Sciatic nerve (tissue), 2 donors: ENCODE measurements at regions not wholly inside any gene's neighbourhood (a gene's known extent, or its start where the extent isn't known, plus 50 kb on each side); places are given as distances from the start of the nearest gene placed in this dataset.

ENCODE experiments used
- ATAC-seq: fragments of 200-7000 bp; cut with Tn5 transposase; one replicate; pipeline ENCODE4 v1.9.1; 2020; ENCODE audit warnings: mild to moderate bottlenecking, moderate library complexity
- DNase-seq: peaks from one replicate; pipeline ENCODE4 v3.0.0-alpha.2; 2020; ENCODE audit warnings: low spot score
- intact Hi-C: fragments of 100-400 bp; cut with DNase I; formaldehyde crosslinking; loops from one replicate; pipeline ENCODE4 v1.14.2; 2022
- donor health status: DM: no; HTN: no; CAD: no.
- donor health status: DM: no; HTN: no; CAD: no.

DNA sequence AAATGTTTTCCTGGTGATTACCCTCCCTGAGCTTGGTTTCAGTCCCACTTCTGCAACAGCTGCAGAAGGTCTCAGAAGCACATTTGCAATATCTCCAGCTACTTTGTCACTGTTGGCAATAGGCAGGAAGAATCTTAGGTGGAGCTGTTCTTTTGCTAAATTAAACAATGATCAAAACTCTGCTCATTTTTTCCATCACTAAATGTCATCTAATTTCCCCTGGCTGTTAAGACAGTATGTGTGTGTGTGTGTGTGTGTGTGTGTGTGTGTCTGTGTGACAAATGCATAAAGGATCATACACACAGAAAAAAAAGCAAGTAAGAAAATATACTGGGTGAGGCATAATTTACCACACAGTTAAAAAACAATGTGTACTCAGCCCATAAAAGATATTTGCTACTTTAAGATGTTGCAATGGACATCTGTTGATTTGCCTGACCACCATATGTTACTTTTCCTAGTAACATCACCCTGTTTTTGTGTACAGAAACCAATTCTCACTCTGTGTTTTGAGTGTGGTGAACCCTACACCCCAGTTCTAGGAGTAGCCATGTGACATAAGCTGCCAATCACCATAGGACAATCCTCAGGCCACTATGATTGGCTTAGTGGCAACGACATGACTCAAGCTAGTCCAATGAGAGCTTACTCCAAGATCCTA lies 572.6 kb upstream of the CLINT1 start:
- DNase-seq: no peak
- ATAC-seq: peak; percentile 82
- intact Hi-C loops: no loop called here

DNA sequence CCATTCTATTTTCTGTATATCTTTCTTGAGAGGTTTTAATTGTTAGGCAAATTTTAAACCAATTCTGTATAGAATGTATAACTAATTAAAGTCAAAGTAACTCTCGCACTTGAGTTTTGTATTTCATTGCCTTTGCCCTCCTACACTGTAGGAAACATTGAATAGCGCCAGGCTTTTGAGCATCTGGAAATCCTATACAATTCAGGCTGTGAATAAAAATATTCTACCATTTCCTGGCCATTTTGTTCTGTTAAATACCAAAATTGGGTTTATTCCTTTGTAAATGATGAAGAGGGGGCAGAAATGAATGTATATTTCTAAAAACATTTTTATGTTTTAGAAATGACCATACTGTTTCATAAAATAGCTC lies 571.8 kb upstream of the CLINT1 start:
- no peak for ATAC-seq
- intact Hi-C loops: no loop called here
- no peak for DNase-seq

DNA sequence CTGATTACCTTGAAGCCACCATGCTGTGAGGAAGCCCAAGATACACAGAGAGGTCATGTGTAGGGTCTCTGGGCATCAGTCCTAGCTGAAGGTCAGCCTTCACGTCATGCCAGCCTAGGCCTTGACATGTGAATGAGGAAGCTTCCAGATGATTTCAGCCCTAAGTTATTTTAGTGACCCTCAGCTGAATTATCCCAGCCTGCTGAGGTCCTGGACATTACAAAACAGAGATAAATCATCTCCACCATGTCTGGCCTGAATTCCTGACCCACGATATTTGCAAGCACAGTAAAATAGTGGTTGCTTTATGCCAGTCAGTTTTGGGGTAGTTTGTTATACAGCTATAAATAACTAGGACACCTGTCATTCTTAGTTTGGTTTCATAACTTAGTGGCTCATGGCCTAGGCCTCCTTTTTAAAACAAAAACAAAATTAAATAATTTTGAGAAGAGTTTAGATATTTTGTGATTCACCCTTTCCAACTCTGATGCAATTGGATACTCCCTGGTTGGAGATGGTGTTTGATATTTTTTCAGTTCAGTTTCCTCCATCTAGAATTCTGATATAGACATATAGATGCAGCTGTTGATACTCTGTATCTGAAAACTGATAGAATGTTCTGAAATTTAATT lies 571.3 kb upstream of the CLINT1 start:
- ATAC-seq (peak; percentile 27), DNase-seq (no peak)
- intact Hi-C loops: no loop called here

DNA sequence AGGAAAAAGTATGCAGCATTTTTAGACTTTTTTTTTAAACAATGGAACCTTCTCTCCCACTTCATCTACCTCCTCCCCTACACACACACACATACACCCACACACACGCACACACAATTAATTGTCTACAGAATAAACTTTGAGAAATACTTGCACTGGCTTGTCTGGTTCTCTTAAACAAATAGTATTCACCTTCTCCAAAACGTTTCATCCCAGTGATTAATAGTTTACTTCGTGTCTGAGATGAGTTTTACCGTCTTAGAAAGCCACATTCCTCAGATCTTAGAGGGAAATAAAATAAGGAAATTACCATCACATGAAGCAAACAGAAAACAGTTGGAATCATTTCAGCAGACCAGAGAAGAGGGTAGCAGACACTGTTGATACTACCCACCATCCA lies 570.6 kb upstream of the CLINT1 start:
- no peak for DNase-seq
- intact Hi-C loops: no loop called here
- no peak for ATAC-seq

DNA sequence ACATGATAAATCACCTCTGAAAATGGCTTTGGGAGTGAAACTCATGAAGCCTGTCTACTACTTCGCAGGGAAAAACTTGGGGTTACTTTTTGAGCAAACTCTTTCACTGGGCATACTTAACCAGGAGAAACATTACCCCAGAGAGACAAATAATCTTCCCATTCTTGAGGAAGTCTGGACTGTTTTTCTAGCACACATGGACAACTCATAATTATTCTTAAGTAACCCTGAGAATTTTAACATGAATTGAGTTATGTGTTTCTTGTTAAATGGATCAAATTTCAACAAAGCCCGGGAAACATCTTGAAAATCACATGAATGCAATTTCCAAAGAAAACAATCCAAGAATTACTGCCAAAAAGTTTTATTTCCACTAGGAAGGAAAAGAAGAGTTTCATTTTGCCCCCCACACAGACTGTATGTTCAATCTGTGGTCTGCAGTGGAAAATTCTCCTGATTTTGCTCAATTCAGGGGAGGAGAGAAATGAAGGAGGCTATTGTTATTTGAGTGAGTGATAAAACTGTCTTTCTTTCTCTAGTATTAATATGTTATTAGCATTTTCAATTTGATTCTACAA lies 564.8 kb upstream of the CLINT1 start:
- intact Hi-C loops: no loop called here
- DNase-seq (no peak), ATAC-seq (peak; percentile 85)

DNA sequence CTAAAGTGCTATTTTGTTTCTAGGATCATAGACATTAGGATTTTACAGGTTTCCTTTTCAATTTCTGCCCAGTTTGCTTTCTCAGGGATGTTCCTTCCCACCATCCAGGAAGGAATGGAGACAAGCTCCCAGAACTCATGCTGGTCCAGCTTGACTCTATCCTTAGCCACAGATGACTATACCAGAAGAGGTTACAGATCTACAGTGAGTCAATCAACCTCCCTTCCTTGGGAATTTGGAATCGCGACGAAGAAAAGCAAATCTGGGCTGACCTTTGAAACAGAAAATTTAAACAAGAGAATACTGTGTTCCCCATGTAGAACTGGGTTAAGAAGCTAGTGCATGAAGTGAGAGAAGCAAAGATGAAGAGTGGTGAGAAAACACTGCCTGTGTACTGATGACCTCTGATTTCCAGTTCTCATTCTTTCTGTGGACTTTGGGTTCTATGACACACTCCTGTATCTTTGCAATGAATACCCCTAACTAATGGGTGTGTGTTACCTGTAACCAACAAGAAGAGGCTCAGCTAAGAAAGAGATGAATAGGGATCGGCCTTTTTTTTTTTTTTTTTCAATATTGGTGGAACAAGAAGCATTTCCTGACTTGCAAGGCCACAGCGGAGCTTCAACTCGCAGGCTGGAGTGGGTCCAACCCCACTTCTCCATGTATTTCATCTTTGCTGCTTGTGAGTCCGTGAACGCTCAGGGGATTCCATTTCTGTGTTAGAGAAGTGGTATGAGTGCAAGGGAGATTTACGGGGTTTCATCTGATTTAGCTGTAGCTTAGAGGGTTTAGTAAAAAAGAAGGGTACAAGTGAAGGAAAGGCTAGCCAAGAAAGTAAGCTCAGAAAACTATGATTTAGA lies 563.9 kb upstream of the CLINT1 start:
- ATAC-seq (peak; percentile 58), DNase-seq (no peak)
- intact Hi-C loops: no loop called here

DNA sequence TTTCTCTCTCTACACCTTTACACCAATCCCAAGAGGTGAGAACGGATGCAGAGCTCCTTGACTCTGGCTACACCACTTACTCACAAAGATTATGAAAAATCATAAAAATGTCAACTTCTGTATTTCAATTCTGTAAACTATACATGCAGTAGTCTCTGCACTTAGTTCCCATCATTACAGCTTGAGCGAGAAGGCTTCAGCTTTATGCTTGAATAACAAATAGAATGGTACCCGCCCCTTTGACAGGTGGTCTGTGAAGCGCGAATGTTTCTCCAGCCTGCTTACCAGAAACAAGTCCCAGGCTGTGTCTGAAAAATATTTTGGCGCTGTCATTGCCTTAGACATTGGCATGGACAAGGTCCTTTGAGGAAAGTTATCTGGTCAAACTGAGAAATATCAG lies 562.4 kb upstream of the CLINT1 start:
- intact Hi-C loops: no loop called here
- ATAC-seq (no peak), DNase-seq (no peak)

DNA sequence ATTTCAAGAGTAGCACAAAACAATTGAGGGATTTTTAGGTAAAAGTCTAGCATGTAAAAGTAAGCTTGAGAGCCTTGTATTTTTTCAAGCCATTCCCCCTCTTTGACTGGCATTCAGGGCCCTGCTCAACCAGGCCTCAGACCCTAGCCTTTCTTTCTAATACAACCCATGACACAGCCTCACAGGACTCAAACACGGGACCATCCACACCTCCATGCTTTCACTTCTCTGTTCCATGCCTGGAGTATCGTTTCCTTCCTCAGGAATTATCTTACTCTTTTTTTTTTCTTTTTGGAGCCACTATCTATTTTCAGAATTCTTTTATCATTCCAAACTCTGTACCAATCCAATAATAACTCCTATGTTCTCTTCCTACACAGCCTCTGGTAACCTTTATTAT lies 560.2 kb upstream of the CLINT1 start:
- ATAC-seq (no peak), DNase-seq (no peak)
- intact Hi-C loops: no loop called here

DNA sequence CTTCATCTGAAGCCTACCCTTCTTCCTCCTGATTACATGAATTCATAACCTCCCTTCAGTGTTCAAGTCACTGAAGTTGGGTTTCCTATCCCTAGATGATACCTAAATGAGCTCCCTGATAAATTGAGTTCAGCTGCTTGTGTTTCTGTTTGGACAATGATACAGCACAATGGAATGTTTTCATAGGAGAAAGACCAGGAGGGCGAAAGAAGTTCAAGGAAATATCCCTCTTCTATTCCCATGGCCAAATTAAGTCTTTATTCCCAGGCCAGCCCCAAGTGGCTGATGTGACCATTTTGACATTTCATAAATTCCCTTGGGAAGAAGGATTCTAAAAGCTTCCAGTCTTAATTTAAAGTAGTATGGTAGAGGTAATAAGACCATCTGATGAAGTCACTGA lies 555.8 kb upstream of the CLINT1 start:
- intact Hi-C loops: no loop called here
- ATAC-seq: peak; percentile 88
- no peak for DNase-seq

DNA sequence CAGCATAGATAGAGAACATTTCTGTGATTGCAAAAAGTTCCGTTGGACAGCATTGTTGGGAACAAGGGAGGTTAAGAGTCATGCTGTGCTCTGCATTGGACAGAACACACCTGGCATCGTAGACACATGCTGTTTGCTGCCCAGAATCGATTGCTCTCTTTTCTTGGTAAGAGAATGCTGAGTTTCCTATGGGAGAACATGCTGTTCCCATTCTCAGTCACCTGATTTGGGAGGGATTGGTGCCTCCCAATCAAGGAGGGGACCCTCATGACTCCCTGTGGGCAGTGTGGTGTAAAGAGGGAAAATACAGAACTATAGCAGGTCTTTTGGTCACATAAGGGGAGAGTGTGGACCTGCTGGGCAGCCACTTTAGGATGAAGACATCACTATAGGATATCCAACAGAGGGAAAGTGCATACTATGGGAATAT lies 555.4 kb upstream of the CLINT1 start:
- ATAC-seq: peak; percentile 78
- no peak for DNase-seq
- intact Hi-C loops: no loop called here

DNA sequence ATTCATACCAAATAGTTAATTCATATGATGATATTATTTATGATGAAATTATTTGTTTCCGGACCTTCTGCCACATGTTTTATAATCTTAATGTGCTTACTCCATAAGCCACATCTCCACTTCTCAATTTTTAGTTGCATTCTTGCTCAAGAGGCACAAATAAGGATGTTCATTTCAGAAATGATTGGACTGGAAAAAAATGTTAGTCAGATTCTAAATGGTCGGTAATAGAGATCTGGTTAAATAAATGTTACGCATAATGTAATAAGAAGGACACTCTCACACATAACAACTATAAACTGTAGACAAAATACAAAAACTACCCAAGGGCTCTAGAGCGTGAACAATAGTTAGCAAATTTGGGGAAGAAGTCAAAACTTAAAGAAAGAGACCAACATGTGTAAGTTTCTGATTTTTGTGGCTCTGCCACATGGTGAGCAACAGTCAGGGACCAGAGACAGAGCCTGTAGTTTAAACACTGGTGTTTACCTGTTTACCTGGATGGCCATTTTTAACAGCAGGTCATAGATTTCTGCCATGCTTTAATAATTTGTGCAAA lies 554.3 kb upstream of the CLINT1 start:
- DNase-seq: no peak
- no peak for ATAC-seq
- intact Hi-C loops: no loop called here

DNA sequence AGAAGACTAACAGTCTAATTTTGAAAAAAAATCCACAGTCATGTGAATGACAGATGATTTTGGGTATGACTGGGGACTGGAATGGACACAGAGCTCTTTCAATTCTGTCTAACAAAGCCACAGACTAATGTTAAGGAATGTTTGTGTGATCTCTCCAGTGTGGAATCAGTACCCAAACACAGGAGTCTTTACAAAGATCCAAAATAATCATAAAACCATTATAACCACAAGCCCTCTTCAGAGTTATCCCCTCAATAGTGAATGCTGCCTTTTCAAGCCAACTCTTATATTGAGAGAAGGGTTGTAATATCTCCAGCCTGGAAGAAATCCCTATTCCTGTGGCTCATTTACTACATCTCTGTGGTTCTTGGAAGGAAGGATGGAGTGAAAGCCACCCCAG lies 552.0 kb upstream of the CLINT1 start:
- DNase-seq: no peak
- peak; percentile 68 for ATAC-seq
- intact Hi-C loops: no loop called here

DNA sequence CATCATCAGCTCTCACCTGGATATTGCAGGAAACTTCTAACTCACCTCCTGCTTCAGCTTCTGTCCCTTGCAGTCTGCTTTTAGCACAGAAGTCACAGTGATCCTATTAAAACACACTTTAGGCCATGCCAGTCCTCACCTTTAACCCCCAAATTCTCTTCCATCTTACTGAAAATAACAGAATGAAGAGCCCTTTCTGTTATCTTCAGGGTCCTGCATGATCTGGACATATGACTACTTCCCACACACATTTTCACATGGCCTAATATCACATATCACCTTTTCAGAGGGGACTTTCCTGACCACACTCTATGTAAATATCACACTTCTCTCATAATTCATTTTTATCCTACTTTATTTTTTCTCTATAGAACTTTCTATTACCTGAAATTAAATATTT lies 550.6 kb upstream of the CLINT1 start:
- no peak for ATAC-seq
- intact Hi-C loops: no loop called here

DNA sequence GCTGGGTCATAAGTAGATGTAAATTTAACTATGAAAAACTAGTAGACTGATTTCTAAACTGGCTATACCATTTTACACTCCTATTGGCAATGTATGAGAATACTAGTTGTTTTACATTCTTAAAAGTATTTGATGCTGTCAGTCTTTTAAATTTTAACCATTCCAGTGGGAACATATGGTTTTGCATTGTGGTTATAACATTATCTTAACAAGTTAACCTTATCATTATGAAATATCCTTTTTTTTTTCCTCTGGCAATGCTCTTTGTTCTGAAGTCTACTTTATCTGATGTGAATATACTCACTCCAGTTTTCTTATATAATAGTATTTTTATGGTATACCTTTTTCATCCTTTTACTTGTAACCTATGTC lies 548.9 kb upstream of the CLINT1 start:
- no peak for DNase-seq
- intact Hi-C loops: no loop called here
- ATAC-seq: no peak

More for the DNA sequence above, 550.6 kb upstream of the CLINT1 start:
- no peak for DNase-seq

DNA sequence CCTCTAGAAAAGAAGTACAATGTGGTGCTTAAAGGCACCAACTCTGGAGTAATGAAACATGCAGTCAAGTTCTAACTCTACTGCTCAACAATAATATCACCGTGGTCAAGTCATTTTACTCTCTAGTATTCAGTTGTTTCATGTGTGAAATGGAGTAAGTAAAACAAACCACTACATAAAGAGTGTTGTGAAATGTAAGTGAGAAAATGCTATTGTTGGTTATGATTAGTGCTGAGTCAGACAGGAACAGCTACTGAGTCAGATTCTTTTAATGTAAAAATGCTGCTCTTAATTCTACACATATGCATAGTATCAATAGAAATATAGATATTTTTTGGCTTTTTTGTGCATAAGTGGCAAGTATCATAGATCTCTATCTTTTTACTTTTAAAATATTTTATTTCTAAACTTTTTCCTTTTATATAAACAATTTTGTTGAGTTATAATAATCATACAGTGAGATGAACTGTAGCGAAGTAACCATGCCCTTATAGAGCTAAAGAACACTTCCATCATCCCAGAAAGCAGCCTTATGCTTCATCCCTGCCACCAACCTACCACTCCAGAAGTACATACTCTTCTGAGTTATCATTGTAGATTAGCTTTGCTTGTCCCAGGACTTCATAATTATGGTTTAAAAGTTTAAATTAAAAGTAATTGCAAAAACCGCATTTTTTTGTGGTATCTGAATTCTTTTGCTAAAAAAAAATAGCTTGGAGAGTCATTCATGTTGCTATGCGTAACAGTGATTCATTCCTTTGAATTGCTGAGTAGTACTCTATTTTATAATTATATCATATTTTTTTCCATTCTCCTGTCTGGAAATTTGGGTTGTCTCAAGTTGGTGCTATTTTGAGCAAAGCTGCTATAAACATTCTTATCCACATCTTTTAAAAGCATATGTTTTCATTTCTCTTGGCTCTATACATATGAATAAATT lies 548.2 kb upstream of the CLINT1 start:
- intact Hi-C loops: no loop called here
- ATAC-seq (no peak), DNase-seq (no peak)

DNA sequence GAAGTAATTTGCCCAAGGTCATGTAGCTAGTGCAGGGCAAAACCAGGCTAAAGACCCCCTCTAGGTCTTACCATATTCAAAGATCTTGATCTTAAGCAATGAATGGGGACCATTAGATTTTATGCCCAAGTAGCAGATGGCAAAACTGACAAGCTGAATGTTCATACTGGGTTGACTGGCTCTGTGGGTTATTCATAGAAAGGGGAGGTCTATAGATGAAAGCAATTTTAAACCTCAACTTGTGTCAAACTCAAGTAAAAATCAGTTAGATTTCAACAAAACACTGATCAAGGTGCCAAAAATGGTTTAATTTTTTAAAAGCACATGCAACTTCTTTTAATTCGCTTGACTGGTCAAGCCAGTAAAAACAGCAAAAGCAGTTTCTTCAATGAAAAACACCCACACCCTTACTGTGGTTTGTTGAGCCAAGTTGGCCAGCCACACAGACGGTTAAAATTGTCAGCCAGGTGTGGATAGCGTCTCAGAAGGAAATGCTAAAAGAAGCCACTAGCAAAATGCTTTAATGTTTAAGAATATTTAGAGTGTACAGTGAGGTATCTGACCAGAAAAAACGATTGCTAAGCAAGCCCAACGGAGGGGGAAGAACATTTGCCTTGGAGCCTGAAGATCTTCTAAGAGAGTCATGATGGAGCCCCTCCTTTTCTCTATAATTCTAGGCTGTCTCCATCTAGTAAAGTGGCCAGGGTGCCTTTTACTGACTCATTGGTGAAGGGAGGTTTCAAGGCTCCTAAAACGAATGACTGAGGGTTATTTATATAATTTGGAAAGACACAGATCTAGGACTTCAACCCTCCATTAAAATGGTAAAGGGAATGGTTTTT lies 539.6 kb upstream of the CLINT1 start:
- DNase-seq (no peak), ATAC-seq (no peak)
- intact Hi-C loops: no loop called here

DNA sequence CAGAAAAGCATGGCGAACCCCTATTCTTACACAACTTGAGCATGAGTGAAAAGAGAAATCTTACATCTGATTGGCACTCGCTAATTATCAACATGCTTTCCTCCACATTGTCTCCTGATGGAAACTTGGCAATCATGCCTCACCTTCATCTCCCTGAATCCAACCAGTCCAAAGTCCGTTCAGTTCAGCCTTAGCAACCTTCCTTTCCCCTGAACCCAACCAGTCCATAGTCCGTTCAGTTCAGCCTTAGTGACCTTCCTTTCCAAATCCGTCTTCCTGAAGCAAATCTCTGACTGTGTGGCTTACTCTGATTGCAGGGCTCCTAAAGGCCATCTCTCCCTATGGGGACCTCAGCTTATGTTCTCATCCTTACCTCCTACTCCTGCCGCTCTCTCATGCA lies 538.3 kb upstream of the CLINT1 start:
- no peak for ATAC-seq
- intact Hi-C loops: no loop called here
- no peak for DNase-seq

DNA sequence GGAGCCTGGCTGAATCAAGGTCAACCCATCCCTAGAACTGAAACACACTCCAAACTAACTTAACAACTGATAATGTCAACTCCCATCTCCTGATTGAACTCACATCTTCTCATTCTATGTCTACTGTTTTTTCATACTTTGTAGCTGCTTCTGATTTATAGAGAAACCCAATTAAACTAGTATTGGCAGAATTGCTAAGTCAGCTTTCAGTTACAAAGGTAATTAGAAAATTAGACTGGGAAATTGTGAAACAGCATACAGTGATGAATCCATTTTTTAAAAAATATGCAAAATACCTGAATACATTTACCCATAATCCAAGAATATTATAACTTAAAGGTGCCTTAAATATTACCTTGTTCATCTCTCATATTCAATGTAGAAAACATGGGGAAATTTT lies 535.2 kb upstream of the CLINT1 start:
- ATAC-seq: no peak
- intact Hi-C loops: no loop called here

More for the DNA sequence above, 535.2 kb upstream of the CLINT1 start:
- no peak for DNase-seq
